GM19324 (cell line): ENCODE measurements at regions not wholly inside any gene's neighbourhood (a gene's known extent, or its start where the extent isn't known, plus 50 kb on each side); places are given as distances from the start of the nearest gene placed in this dataset.

Experiments
- ATAC-seq: cut with Tn5 transposase; IDR thresholded peaks from one replicate; pipeline ENCODE4 v1.9.1; 2021; ENCODE audit warnings: mild to moderate bottlenecking, moderate library complexity; ENCODE audit not compliant: unreplicated experiment, low FRiP score

GRCh38 chr20:11217326-11218172 lies 543.8 kb upstream of the JAG1 start:
- no peak for ATAC-seq

DNA sequence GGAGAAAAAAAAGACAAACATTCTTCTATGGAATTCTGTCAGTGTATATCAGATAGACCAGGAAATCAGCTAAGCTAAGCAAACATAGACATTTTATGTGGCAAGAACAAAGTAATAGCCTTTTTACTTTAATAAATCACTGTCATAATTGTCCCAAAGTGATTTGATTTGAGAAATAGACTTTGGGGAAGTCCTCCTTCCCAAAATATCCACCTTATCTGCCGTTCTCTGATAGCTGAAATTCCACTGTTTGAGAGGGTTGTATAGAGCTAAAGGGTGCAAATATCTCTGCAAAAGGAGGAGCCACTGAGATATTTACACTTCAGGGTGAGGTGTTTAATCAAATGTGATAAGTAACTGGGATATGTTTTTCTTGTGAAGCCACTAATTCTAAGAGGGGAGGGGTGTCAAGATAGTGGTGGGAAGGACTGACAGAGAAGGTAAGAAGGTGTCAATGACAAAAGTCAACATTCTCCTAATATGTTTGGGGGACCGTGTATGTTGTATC lies 544.4 kb upstream of the JAG1 start:
- no peak for ATAC-seq

DNA sequence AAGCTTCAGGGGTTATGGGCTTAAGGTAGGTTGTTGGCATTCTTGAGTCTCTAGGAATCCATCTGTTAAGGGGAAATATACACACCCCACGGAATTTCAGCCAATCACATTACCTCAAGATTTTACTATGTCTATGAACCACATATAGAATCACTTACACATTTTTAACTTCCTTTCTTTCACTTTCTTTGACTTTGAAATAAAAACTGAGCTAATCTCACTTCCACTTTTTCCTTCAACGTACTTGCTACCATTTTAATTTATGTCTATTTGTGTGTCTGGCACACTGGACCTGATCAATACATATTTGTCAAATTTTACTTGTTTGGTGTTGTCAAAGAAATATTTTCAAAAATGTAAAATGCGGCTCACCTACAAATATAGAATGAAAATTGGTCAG lies 545.4 kb upstream of the JAG1 start:
- ATAC-seq: no peak

DNA sequence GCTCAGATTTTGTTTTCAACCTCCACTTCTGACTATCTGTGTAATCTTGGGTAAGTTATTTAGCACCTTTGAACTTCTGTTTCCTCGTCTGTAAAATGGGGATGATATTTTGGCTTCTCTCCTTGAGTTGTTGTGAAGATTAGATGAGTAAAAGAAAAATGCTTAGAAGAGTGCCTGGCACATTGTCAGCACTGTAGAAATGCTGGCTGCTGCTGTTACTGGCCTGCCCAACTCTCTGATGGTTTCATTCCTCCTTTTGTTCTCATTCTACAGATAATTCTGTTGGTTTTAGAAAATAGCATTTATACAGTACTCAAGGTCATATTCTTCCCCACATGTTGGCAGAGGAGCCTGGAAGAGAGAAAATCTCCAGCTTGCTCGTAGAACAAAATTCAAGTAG lies 547.2 kb upstream of the JAG1 start:
- no peak for ATAC-seq

DNA sequence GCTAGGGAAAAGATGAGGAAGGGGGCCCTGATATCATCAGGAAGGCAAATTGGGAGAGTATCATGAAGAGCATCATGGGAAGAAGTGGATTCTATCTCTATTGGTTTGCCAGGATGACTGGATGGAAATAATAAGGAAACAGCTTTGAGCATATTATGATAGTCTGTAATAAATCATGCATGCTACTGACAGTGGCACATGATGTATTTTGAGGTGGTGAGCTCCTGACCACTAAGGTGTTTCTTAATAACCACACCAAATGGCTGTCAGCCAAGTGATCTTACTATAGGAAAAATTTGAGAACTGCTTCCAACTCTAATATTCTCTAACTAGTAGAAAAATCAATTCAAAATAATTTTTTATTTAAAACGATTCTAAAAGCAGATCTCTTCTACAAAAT lies 548.4 kb upstream of the JAG1 start:
- no peak for ATAC-seq

GRCh38 chr20:11227602-11228001 lies 553.8 kb upstream of the JAG1 start:
- no peak for ATAC-seq

- no peak for ATAC-seq
Observed at GRCh38 chr20:11229772-11230171, 556.0 kb upstream of the JAG1 start.

DNA sequence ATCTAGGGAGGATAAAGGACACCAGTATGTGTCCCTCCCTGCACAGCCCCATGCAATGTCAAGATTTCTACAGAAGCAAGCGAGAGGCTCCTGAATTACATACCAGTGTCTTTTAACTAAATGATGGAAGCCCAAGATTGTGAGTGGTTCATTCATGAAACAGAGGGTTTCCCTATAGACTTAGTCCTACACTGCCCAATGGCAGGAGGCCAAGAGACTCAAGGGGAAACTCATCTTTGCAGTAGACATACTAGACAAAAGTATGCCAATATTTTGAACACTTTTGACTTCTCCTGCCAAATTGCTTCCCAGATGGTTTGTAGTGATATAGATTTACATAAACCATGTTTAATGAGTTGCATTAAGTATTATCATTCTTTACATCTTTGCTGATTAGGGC lies 557.2 kb upstream of the JAG1 start:
- ATAC-seq: no peak

- ATAC-seq: no peak
Observed at GRCh38 chr20:11231742-11232648, 558.2 kb upstream of the JAG1 start.

DNA sequence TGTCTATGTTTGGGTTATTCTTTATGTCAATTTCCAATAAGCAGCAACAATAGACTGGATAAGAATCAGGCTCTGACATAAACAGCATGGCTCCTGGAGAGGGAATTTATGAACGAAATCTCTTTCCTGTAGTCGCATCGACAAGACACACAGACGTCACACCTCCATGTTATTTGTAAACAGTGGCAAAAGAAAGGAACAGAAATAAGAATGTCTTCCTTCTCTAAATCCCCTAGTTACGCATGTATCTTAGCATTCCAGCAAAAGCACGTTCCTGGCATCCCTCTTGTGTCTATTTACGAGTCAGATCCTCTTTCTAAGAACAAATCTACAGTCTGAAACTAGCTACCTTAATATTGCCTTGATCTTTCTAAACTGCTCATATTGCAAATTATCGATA lies 559.1 kb upstream of the JAG1 start:
- ATAC-seq: no peak

- no peak for ATAC-seq
Observed at GRCh38 chr20:11234181-11234580, 560.4 kb upstream of the JAG1 start.

GRCh38 chr20:11234608-11235007 lies 560.8 kb upstream of the JAG1 start:
- no peak for ATAC-seq

GRCh38 chr20:11235058-11235457 lies 561.3 kb upstream of the JAG1 start:
- no peak for ATAC-seq

- no peak for ATAC-seq
Observed at GRCh38 chr20:11242320-11242719, 568.5 kb upstream of the JAG1 start.

DNA sequence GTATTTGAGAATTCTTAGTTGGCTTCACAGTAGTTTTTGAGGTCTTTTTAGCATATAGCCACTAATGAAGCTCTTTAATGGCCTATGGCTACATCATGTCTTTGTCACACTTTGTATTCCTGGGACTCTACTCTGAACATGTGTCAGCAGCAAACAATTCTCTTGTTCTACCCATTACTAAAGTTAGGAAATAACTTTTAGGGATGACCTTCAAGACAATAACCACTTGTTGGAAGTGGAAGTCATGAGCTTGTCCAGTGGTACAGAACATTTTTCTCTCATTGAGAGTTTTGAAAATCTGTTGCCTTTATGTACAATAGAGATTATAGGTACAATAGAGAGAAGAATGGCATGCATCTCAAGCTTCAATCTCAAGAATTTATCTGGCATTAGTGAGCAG lies 571.6 kb upstream of the JAG1 start:
- no peak for ATAC-seq

GRCh38 chr20:11246251-11246775 lies 572.5 kb upstream of the JAG1 start:
- ATAC-seq: no peak

DNA sequence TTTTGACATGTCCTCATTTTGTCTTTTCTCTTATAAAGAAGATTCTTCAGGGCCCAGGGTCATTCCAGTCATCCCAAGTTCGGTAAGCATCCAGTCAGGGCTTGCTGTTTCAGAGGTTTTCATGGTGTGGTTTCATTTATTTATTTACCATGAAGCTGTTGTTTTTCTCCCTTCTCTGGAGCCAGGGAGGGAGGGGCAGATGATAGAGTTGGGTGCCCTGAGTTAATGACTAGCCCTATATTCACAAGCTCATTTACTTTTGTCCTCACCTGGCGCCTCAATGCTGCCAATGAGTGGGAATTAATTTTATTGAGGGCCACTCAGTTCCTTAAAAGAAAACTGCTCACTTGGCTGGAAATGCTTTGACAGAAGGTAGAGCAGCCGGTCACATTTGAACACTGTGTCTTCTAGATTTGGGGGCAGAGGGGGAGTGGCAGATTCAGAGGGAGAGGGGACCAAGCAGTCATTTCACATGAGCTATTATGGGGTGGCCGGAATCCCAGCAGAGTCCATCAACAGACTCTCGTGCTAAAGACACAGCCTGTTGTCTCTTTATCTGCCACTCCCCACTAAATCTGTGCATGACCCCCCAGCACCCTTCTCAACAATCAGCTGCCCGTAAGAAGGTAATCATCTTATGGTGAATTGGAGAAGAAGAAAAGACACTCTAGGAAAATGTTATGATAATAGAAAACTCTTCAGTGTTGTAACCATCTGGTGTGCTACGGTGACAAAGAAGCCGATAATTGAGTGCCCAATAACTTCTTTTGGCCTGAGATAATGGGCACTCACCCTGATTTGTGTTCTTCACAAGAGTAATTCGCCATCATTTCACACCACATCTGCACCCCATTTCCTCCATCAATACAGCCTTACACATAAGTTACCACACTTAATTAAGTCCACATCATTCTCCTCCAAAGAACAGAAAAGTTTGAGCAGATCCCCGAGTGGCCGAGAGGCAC lies 573.5 kb upstream of the JAG1 start:
- no peak for ATAC-seq

DNA sequence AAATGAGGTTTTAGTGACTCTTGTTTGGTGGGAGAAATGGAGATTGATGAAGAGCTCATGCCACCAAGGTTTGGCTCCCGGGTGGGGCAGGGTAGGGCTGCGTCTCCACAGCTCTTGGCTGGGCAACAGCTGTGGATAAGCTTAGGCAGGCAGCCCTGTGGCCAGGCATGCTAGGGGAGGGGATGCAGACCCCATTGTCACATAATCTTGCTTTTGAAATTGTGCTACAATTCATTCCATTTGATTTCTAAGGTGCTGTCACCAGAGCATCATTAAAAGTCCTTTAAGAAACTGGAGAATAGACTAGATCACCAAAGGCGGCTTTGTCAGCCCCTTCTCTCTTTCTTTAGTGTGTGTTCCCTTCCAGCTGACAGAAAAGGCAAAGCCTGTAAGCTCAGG lies 574.2 kb upstream of the JAG1 start:
- no peak for ATAC-seq

- ATAC-seq: no peak
Observed at GRCh38 chr20:11248687-11249638, 575.2 kb upstream of the JAG1 start.
